Ovary (tissue), 7 donors: ENCODE measurements at regions not wholly inside any gene's neighbourhood (a gene's known extent, or its start where the extent isn't known, plus 50 kb on each side); places are given as distances from the start of the nearest gene placed in this dataset.
A peak's percentile ranks its signal among the peaks of the same experiment; 100 is the strongest.

Source experiments
- DNase-seq, 5 donors: peaks; one replicate each; pipeline ENCODE4 v3.0.0-alpha.2; 2019 to 2020
- H3K27ac ChIP-seq, 2 donors: fragments of 200-600 bp; one replicate each; pipeline versions ENCODE4 v1.5.1 to v1.8.0; 2019 to 2022
- H3K27me3 ChIP-seq: fragments of 200-600 bp; one replicate; pipeline ENCODE4 v1.8.0; 2022
- H3K36me3 ChIP-seq: fragments of 200-600 bp; sonication (generic); one replicate; pipeline ENCODE4 v1.5.1; 2019
- H3K4me1 ChIP-seq: one replicate; pipeline ENCODE4 v1.8.1; 2013; ENCODE audit warnings: mild to moderate bottlenecking, moderate library complexity; ENCODE audit not compliant: insufficient read depth
- H3K4me3 ChIP-seq: fragments of 200-600 bp; sonication (generic); one replicate; pipeline ENCODE4 v1.5.1; 2017
- H3K9me3 ChIP-seq, 2 donors: fragments of 200-600 bp in 1 of 2; sonication (generic) in 1 of 2; one replicate each; pipeline versions ENCODE4 v1.5.1 to v1.8.1; 2013 to 2019; ENCODE audit warnings: mild to moderate bottlenecking in 1 of 2, moderate library complexity in 1 of 2
- CTCF ChIP-seq, 3 donors: fragments of 450-650 bp in 2 of 3; fragments of 200-600 bp in 1 of 3; IDR thresholded peaks; one replicate each; pipeline versions ENCODE4 v1.5.1 to v1.8.0; 2016 to 2022; ENCODE audit warnings: antibody characterized with exemption in 3 of 3, mild to moderate bottlenecking in 1 of 3
- EP300 ChIP-seq: sonication (generic); formaldehyde crosslinking; IDR thresholded peaks from one replicate; pipeline ENCODE4 v1.6.1; 2017; ENCODE audit warnings: antibody characterized with exemption
- POLR2A ChIP-seq: fragments of 450-650 bp; IDR thresholded peaks from one replicate; pipeline ENCODE4 v1.6.1; 2017; ENCODE audit warnings: antibody characterized with exemption, mild to moderate bottlenecking, moderate library complexity
- WGBS, 3 donors: extraction: QIAGEN DNeasy Blood & Tissue Kit in 1 of 3; methylation state at CpG; one replicate each; pipeline versions ENCODE4 v1.1.5 to v1.1.7; 2013 to 2017; 5-methylcytosine and 5-hydroxymethylcytosine counted together
- intact Hi-C, 4 donors: fragments of 100-400 bp; cut with DNase I; formaldehyde crosslinking; loops; one replicate each; pipeline versions ENCODE4 v1.11.0 to v1.15.1; 2022 to 2023
- donor health status: DM: no; HTN: no; CAD: no; lungs with moderate emphysema.
- donor health status: DM: no; HTN: no; CAD: no.
- donor health status: Bipolar disorder and iron deficiency.
- donor health status: DM: no; HTN: no; CAD: no.
- donor health status: DM: yes; HTN: yes; CAD: no.

GRCh38 chr5:89992201-89992600, 417.4 kb downstream of the CETN3 start:
- 89 to 92% (median 90%) methylated on average over 3 of the region's 3 CpGs for WGBS, 3 donors
- no peak for DNase-seq
- no peak overlapping the region for H3K4me3 ChIP-seq
- H3K27ac ChIP-seq: no peak overlapping the region
- no peaks in the 10 kb centered on the region for H3K36me3 ChIP-seq
- H3K9me3 ChIP-seq: no peaks in the 10 kb centered on the region
- intact Hi-C loops: no loop called here
- H3K27me3 ChIP-seq: no peaks in the 10 kb centered on the region
- peaks cover 5% of the 10 kb centered on the region for H3K4me1 ChIP-seq
- TF ChIP-seq EP300: no peak
- no peak for TF ChIP-seq CTCF (IDR thresholded peaks at IDR 0.05)
- no peak for TF ChIP-seq POLR2A

GRCh38 chr5:89991592-89991991, 418.0 kb downstream of the CETN3 start:
- no peaks in the 10 kb centered on the region for H3K27me3 ChIP-seq
- intact Hi-C loops: no loop called here
- 87 to 98% (median 95%) methylated on average over 2 of the region's 2 CpGs for WGBS, 3 donors

GRCh38 chr5:89989776-89990175, 419.8 kb downstream of the CETN3 start:
- no peaks in the 10 kb centered on the region for H3K27me3 ChIP-seq
- no peaks in the 10 kb centered on the region for H3K9me3 ChIP-seq
- intact Hi-C loops: no loop called here
- H3K4me3 ChIP-seq: no peak overlapping the region
- H3K27ac ChIP-seq: no peak overlapping the region
- TF ChIP-seq EP300: no peak
- TF ChIP-seq POLR2A: no peak
- no peak for TF ChIP-seq CTCF (IDR thresholded peaks at IDR 0.05)
- no peak for DNase-seq
- H3K36me3 ChIP-seq: no peaks in the 10 kb centered on the region
- peaks cover 5% of the 10 kb centered on the region for H3K4me1 ChIP-seq

More at GRCh38 chr5:89991592-89991991, 418.0 kb downstream of the CETN3 start:
- TF ChIP-seq EP300: no peak
- TF ChIP-seq CTCF (IDR thresholded peaks at IDR 0.05): no peak
- no peak for TF ChIP-seq POLR2A
- Histone ChIP-seq H3K4me1 (peaks cover 5% of the 10 kb centered on the region), H3K9me3 (no peaks in the 10 kb centered on the region), H3K36me3 (no peaks in the 10 kb centered on the region), H3K27ac (no peak overlapping the region), H3K4me3 (no peak overlapping the region)
- no peak for DNase-seq

- peak overlapping the region in 1 of 2 donors; percentile 49 for H3K27ac ChIP-seq
- TF ChIP-seq POLR2A: no peak
- TF ChIP-seq CTCF (IDR thresholded peaks at IDR 0.05): no peak
- no peak for TF ChIP-seq EP300
- no peaks in the 10 kb centered on the region for H3K9me3 ChIP-seq
- no peak overlapping the region for H3K4me3 ChIP-seq
- H3K4me1 ChIP-seq: peaks cover 5% of the 10 kb centered on the region
- WGBS, 3 donors: 18 to 20% (median 19%) methylated on average over 5 of the region's 5 CpGs
- no peaks in the 10 kb centered on the region for H3K27me3 ChIP-seq
- no peaks in the 10 kb centered on the region for H3K36me3 ChIP-seq
- intact Hi-C loops: no loop called here
- peak in 1 of 5 donors; percentile 13 for DNase-seq
Measured at GRCh38 chr5:89988998-89989655, 420.4 kb downstream of the CETN3 start.
